OCI-LY7 (cell line): ENCODE measurements at regions not wholly inside any gene's neighbourhood (a gene's known extent, or its start where the extent isn't known, plus 50 kb on each side); places are given as distances from the start of the nearest gene placed in this dataset.

Experiments used
- BruUV-seq: library from RNA; stranded (reverse); fragments of 400-500 nt; replicated peaks from 2 replicates; lab custom pipeline; 2021; lab: Mats Ljungman, UMichigan
- CTCF ChIA-PET: fragments of 300-600 bp; sonication (Branson Sonifier 250); formaldehyde crosslinking; loops from one replicate; lab custom pipeline; 2022; ENCODE audit warnings: antibody characterized with exemption; ENCODE audit not compliant: unreplicated experiment; lab: Charles Lee
- POLR2A ChIA-PET: fragments of 300-600 bp; sonication (Branson Sonifier 250); formaldehyde crosslinking; loops from one replicate; lab custom pipeline; 2022; ENCODE audit warnings: antibody characterized with exemption; lab: Charles Lee
- DNase-seq: peaks from one replicate; pipeline ENCODE4 v3.0.0-alpha.2; 2015; ENCODE audit warnings: low spot score
- H2AFZ ChIP-seq: fragments of 200-600 bp; sonication (generic), shearing (Covaris generic); 2 replicates; pipeline ENCODE4 v1.6.1; 2014; ENCODE audit warnings: mild to moderate bottlenecking, antibody characterized with exemption, low read length, moderate library complexity
- H3K27ac ChIP-seq: fragments of 200-600 bp; sonication (generic); 2 replicates; pipeline ENCODE4 v1.5.1; 2014; ENCODE audit warnings: mixed run types, low read depth, mild to moderate bottlenecking, moderate library complexity, low read length, inconsistent platforms; ENCODE audit not compliant: poor library complexity, severe bottlenecking
- H3K36me3 ChIP-seq: fragments of 200-600 bp; sonication (generic); 2 replicates; pipeline ENCODE4 v1.6.1; 2014; ENCODE audit warnings: mild to moderate bottlenecking, antibody characterized with exemption, low read length, moderate library complexity, mixed read lengths; ENCODE audit not compliant: insufficient read depth
- H3K4me1 ChIP-seq: fragments of 200-600 bp; sonication (generic); 2 replicates; pipeline ENCODE4 v1.5.1; 2014; ENCODE audit warnings: mild to moderate bottlenecking, low read length; ENCODE audit not compliant: insufficient read depth, poor library complexity, severe bottlenecking
- H3K4me2 ChIP-seq: fragments of 200-600 bp; sonication (generic); 2 replicates; pipeline ENCODE4 v1.6.1; 2014; ENCODE audit warnings: mild to moderate bottlenecking, low read length
- H3K4me3 ChIP-seq: fragments of 200-600 bp; sonication (generic); 2 replicates; pipeline ENCODE4 v1.5.1; 2014; ENCODE audit warnings: mild to moderate bottlenecking, low read depth, low read length; ENCODE audit not compliant: poor library complexity, severe bottlenecking
- H3K79me2 ChIP-seq: fragments of 200-600 bp; sonication (generic); 2 replicates; pipeline ENCODE4 v1.6.1; 2016; ENCODE audit warnings: low read depth, mild to moderate bottlenecking, low read length, moderate library complexity, mixed read lengths; ENCODE audit not compliant: insufficient read depth
- H3K9me2 ChIP-seq: fragments of 200-600 bp; sonication (generic); 2 replicates; pipeline ENCODE4 v1.6.1; 2016; ENCODE audit warnings: mild to moderate bottlenecking, low read length, mixed read lengths; ENCODE audit not compliant: insufficient read depth
- H3K9me3 ChIP-seq: fragments of 200-600 bp; sonication (generic); 2 replicates; pipeline ENCODE4 v1.6.1; 2014; ENCODE audit warnings: mild to moderate bottlenecking, mixed run types, low read length, mixed read lengths
- H4K20me1 ChIP-seq: fragments of 200-600 bp; sonication (generic); 2 replicates; pipeline ENCODE4 v1.6.1; 2014; ENCODE audit warnings: mild to moderate bottlenecking, antibody characterized with exemption, low read length, moderate library complexity, mixed read lengths; ENCODE audit not compliant: insufficient read depth
- CTCF ChIP-seq: fragments of 200-600 bp; sonication (generic); conservative IDR thresholded peaks from 2 replicates; pipeline ENCODE4 v1.5.1; 2014; ENCODE audit warnings: mild to moderate bottlenecking, antibody characterized with exemption, low read length, moderate library complexity, mixed read lengths
- EZH2phosphoT487 ChIP-seq: fragments of 200-600 bp; sonication (generic); IDR thresholded peaks from 2 replicates; pipeline ENCODE4 v1.6.1; 2018; ENCODE audit warnings: low read depth, borderline replicate concordance, mild to moderate bottlenecking, mixed run types, antibody characterized with exemption, low read length, moderate library complexity, mixed read lengths
- intact Hi-C: fragments of 100-400 bp; cut with micrococcal nuclease; formaldehyde crosslinking; loops from one replicate; pipeline ENCODE4 v1.10.0; 2022; ENCODE audit not compliant: unreplicated experiment

- Histone ChIP-seq H3K27ac (no peak overlapping the region), H3K4me2 (no peak overlapping the region), H3K4me3 (no peak overlapping the region), H3K4me1 (no peaks in the 10 kb centered on the region), H3K79me2 (no peaks in the 10 kb centered on the region), H4K20me1 (no peaks in the 10 kb centered on the region), H2AFZ (no peak overlapping the region), H3K36me3 (no peaks in the 10 kb centered on the region), H3K9me2 (no peaks in the 10 kb centered on the region), H3K9me3 (no peaks in the 10 kb centered on the region)
- no peak for DNase-seq
- intact Hi-C loops, result no loop called here
- BruUV-seq, result no TSS peak
- no peak for TF ChIP-seq CTCF
- no peak for TF ChIP-seq EZH2phosphoT487
- ChIA-PET POLR2A (no interaction called here), CTCF (no interaction called here)
These were observed 93.5 kb downstream of the CBLL2 start for GRCh38 chrX:22366166-22366702.

DNA sequence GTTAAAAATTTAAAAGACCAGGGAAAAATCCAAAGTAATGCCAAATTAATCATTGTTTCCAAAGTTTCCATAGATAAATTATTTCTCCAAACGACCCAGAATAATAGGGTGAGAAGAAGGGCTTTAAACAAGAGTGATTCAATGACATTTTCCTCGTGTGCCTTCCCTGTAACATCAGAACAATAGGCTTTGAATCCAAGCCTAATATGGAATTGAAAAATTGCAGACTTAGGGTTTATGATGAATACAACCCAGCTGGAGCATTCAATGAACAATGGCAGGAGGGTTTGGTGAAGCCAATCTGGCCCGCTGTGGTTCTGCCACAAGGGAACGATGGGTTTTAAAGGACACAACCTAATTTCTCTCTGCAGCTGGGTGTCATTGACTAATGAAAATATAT, 94.2 kb downstream of the CBLL2 start:
- H3K36me3 ChIP-seq, result no peaks in the 10 kb centered on the region
- no peak overlapping the region for H3K27ac ChIP-seq
- no peak overlapping the region for H3K4me3 ChIP-seq
- DNase-seq, result no peak
- no peaks in the 10 kb centered on the region for H3K79me2 ChIP-seq
- H4K20me1 ChIP-seq, result no peaks in the 10 kb centered on the region
- no peaks in the 10 kb centered on the region for H3K9me3 ChIP-seq
- no peak for TF ChIP-seq CTCF
- POLR2A ChIA-PET, result no interaction called here
- no TSS peak for BruUV-seq
- no peak overlapping the region for H3K4me2 ChIP-seq
- CTCF ChIA-PET, result no interaction called here
- H3K9me2 ChIP-seq, result no peaks in the 10 kb centered on the region
- H2AFZ ChIP-seq, result no peak overlapping the region
- H3K4me1 ChIP-seq, result no peaks in the 10 kb centered on the region
- intact Hi-C loops, result no loop called here

DNA sequence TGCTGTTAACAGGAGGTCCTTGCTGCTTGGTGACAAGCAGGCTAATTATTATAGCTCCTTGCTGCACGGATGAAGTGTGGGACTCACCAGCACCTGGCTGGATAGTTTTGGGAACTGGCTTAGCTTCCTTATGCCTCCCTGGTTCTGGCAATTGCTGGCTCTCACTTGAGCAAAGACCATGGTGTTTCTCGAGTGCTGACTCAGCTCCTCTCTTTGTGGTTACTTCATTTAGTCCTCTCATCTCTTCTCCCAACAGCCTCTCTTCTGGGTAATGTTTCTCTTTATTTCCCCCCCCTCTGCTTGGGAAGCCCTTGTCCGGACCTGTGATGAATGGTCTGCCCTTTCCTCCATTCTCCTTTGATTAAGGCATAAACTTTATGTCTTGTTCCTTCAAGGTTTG, 100.4 kb downstream of the CBLL2 start:
- Histone ChIP-seq H4K20me1 (no peaks in the 10 kb centered on the region), H3K27ac (no peak overlapping the region), H3K4me3 (no peak overlapping the region), H3K9me3 (no peaks in the 10 kb centered on the region), H3K4me2 (no peak overlapping the region), H3K9me2 (no peaks in the 10 kb centered on the region), H3K79me2 (no peaks in the 10 kb centered on the region), H2AFZ (no peak overlapping the region), H3K4me1 (no peaks in the 10 kb centered on the region), H3K36me3 (no peaks in the 10 kb centered on the region)
- CTCF ChIA-PET, result no interaction called here
- no TSS peak for BruUV-seq
- no peak for TF ChIP-seq CTCF
- no peak for TF ChIP-seq EZH2phosphoT487
- no peak for DNase-seq
- intact Hi-C loops, result no loop called here
- POLR2A ChIA-PET, result no interaction called here
